H1 (cell line): ENCODE measurements at regions not wholly inside any gene's neighbourhood (a gene's known extent, or its start where the extent isn't known, plus 50 kb on each side); places are given as distances from the start of the nearest gene placed in this dataset.

ENCODE experiments used
- CEBPB ChIP-seq: IDR thresholded peaks from 2 replicates; pipeline ENCODE4 v1.6.1; 2012; ENCODE audit warnings: low read depth, low read length
- CHD1 ChIP-seq: IDR thresholded peaks from 2 replicates; pipeline ENCODE4 v1.6.1; 2012; ENCODE audit warnings: low read depth, low read length, improper control_type of control experiment
- JUND ChIP-seq: IDR thresholded peaks from 2 replicates; pipeline ENCODE4 v1.6.1; 2011; ENCODE audit warnings: mild to moderate bottlenecking, improper control_type of control experiment, low read length
- KDM4A ChIP-seq: IDR thresholded peaks from one replicate; pipeline ENCODE4 v1.7.1; 2012; ENCODE audit warnings: low read depth, mild to moderate bottlenecking, moderate library complexity, low read length, inconsistent platforms; ENCODE audit not compliant: severe bottlenecking
- SAP30 ChIP-seq: fragments of 300-600 bp; sonication (generic); IDR thresholded peaks from 2 replicates; pipeline ENCODE4 v1.7.1; 2012; ENCODE audit warnings: low read length, moderate library complexity, mild to moderate bottlenecking, inconsistent platforms; ENCODE audit not compliant: insufficient read depth, insufficient replicate concordance
- SP1 ChIP-seq: IDR thresholded peaks from 2 replicates; pipeline ENCODE4 v1.6.1; 2011; ENCODE audit warnings: low read depth, low read length
- TEAD4 ChIP-seq: IDR thresholded peaks from 2 replicates; pipeline ENCODE4 v1.6.1; 2012; ENCODE audit warnings: low read depth, low read length, inconsistent platforms, mixed read lengths
- ZNF274 ChIP-seq: IDR thresholded peaks from 2 replicates; pipeline ENCODE4 v1.7.0; 2012; ENCODE audit warnings: low read length, borderline replicate concordance; ENCODE audit errors: extremely low read depth
- TF ChIP-seq, protein P1 (sequence below): IDR thresholded peaks from 2 replicates; pipeline ENCODE4 v1.6.1; 2012; ENCODE audit warnings: low read length, inconsistent platforms

- TF ChIP-seq CHD1: peak; percentile 4; the same call in 1 of the 2 replicates
- TF ChIP-seq JUND: peak; percentile 71; the same call in 1 of the 2 replicates
- no peak for TF ChIP-seq KDM4A
- TF ChIP-seq CEBPB: peak; percentile 47; the same call in 1 of the 2 replicates
- TF ChIP-seq SAP30: peak; percentile 46
- TF ChIP-seq, protein P1, sequence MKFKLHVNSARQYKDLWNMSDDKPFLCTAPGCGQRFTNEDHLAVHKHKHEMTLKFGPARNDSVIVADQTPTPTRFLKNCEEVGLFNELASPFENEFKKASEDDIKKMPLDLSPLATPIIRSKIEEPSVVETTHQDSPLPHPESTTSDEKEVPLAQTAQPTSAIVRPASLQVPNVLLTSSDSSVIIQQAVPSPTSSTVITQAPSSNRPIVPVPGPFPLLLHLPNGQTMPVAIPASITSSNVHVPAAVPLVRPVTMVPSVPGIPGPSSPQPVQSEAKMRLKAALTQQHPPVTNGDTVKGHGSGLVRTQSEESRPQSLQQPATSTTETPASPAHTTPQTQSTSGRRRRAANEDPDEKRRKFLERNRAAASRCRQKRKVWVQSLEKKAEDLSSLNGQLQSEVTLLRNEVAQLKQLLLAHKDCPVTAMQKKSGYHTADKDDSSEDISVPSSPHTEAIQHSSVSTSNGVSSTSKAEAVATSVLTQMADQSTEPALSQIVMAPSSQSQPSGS: peak; percentile 50
- TF ChIP-seq ZNF274: no peak
- TF ChIP-seq TEAD4: peak; percentile 42; the same call in 1 of the 2 replicates
- peak; percentile 99 for TF ChIP-seq SP1
Observed at GRCh38 chr6:27838058-27838944, 73.9 kb downstream of the OR2B2 start (continued).
